ENCODE measurements at regions not wholly inside any gene's neighbourhood (a gene's known extent, or its start where the extent isn't known, plus 50 kb on each side); places are given as distances from the start of the nearest gene placed in this dataset.

DNA sequence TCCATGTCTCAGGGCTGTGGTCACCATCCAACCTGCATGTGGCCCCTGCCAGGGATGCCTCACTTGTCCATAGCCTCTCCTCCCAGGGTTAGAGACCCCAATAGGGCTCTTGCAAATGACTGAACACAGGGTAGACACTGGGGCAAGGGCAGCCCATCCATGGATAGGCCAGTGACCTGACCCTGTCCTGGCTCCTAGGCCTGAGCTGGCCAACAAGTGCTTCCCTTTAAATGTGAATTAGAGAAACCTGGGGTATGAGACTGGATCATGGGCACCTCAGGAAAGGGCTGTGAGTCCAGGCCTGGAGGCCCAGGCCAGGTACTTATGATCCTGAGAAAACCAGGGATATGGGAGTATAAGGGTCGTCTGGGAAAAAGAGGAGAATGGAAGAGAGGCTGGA lies 64.5 kb downstream of the COPS8 start:
- H3K27ac Mint-ChIP-seq = no peak overlapping the region
- POLR2A ChIA-PET = no interaction called here

GRCh38 chr2:237150831-237151375 lies 65.2 kb downstream of the COPS8 start:
- no peak overlapping the region for H3K4me3 Mint-ChIP-seq
- DNase-seq = no peak
- no peak overlapping the region for H3K27ac Mint-ChIP-seq
- peaks cover 8% of the 10 kb centered on the region for H3K4me1 Mint-ChIP-seq
- no peaks in the 10 kb centered on the region for H3K27me3 Mint-ChIP-seq
- peaks cover 13% of the 10 kb centered on the region for H3K9me3 Mint-ChIP-seq
- POLR2A ChIA-PET = no interaction called here
- ATAC-seq (ENCODE audit: low read depth) = no peak
- H3K36me3 Mint-ChIP-seq = no peaks in the 10 kb centered on the region

More for the DNA sequence above, 64.5 kb downstream of the COPS8 start:
- H3K4me1 Mint-ChIP-seq = peaks cover 6% of the 10 kb centered on the region
- no peaks in the 10 kb centered on the region for H3K27me3 Mint-ChIP-seq
- ATAC-seq (ENCODE audit: low read depth) (no peak), DNase-seq (no peak)
- H3K9me3 Mint-ChIP-seq = peaks cover 14% of the 10 kb centered on the region
- H3K36me3 Mint-ChIP-seq = no peaks in the 10 kb centered on the region
- no peak overlapping the region for H3K4me3 Mint-ChIP-seq

DNA sequence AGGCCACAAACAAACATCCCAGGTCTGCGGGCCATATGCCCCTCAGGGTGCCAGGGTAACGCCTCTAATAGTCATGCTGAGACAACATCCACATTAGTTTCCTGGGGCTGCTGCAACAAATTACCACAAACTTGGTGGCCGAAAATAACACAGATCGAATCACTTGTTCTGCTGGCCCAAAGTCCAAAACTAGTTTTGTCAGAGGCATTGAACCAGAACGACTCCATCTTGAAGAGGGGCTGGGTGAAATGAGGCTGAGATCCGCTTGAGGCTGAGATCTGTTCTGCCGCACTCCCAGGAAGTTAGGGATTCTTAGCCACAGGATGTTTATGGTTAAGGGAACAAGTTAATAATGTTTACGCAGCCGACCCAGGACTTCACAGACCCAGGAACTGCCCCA lies 66.7 kb downstream of the COPS8 start:
- no peaks in the 10 kb centered on the region for H3K27me3 Mint-ChIP-seq
- H3K9me3 Mint-ChIP-seq = peaks cover 8% of the 10 kb centered on the region
- no peak overlapping the region for H3K27ac Mint-ChIP-seq
- peaks cover 10% of the 10 kb centered on the region for H3K4me1 Mint-ChIP-seq
- DNase-seq (no peak), ATAC-seq (ENCODE audit: low read depth) (no peak)
- POLR2A ChIA-PET = no interaction called here
- H3K36me3 Mint-ChIP-seq = no peaks in the 10 kb centered on the region
- H3K4me3 Mint-ChIP-seq = no peak overlapping the region

DNA sequence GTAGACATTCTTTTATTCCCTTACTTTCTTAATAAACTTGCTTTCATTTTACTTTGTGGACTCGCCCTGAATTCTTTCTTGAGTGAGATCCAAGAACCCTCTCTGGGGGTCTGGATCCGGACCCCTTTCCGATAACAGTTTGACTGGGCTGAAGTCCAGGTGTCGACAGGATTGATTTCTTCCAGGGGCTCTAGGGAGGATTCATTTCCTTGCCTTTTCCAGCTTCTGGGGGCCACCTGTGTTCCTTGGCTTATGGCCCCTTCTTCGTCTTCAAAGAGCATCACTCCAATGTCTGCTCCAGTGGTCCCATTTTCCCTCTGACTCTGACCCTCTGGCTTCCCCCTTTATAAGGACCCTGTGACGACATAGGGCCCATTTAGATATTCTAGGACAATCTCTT lies 67.5 kb downstream of the COPS8 start:
- no peak overlapping the region for H3K27ac Mint-ChIP-seq
- ATAC-seq (ENCODE audit: low read depth) (no peak), DNase-seq (no peak)
- H3K9me3 Mint-ChIP-seq = peaks cover 3% of the 10 kb centered on the region
- POLR2A ChIA-PET = no interaction called here
- H3K27me3 Mint-ChIP-seq = no peaks in the 10 kb centered on the region
- no peaks in the 10 kb centered on the region for H3K36me3 Mint-ChIP-seq
- H3K4me1 Mint-ChIP-seq = peaks cover 10% of the 10 kb centered on the region
- H3K4me3 Mint-ChIP-seq = no peak overlapping the region

DNA sequence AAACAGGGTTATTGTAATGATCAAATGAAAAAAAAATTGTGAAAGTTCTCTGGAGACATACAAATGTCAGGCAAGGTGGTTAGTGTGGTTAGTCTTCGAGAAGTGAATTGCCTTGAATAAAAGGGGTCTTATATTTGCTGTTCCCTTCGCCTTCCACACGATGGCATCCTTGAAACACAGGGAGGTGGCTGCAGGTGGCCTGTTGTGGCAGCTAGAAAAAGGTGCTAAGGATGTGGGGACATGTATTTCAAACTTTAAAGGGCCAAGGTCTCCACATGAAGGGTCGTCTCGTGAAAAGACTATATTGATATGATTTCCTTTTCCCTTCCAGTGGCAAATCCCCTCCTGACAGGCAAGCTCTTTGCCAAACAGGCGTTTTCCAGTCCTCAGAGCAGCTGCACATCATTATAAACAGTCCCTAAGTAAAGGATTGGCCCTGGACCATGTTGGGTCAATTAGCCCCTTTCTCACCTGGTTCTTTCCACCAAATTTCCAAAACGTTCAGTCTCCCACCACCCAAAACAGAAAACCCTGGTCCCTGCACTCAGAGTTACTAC lies 68.5 kb downstream of the COPS8 start:
- POLR2A ChIA-PET = no interaction called here
- peaks cover 15% of the 10 kb centered on the region for H3K4me1 Mint-ChIP-seq
- ATAC-seq (ENCODE audit: low read depth) (no peak), DNase-seq (peak; percentile 66)
- H3K36me3 Mint-ChIP-seq = no peaks in the 10 kb centered on the region
- no peaks in the 10 kb centered on the region for H3K27me3 Mint-ChIP-seq
- no peaks in the 10 kb centered on the region for H3K9me3 Mint-ChIP-seq
- no peak overlapping the region for H3K4me3 Mint-ChIP-seq
- H3K27ac Mint-ChIP-seq = no peak overlapping the region

DNA sequence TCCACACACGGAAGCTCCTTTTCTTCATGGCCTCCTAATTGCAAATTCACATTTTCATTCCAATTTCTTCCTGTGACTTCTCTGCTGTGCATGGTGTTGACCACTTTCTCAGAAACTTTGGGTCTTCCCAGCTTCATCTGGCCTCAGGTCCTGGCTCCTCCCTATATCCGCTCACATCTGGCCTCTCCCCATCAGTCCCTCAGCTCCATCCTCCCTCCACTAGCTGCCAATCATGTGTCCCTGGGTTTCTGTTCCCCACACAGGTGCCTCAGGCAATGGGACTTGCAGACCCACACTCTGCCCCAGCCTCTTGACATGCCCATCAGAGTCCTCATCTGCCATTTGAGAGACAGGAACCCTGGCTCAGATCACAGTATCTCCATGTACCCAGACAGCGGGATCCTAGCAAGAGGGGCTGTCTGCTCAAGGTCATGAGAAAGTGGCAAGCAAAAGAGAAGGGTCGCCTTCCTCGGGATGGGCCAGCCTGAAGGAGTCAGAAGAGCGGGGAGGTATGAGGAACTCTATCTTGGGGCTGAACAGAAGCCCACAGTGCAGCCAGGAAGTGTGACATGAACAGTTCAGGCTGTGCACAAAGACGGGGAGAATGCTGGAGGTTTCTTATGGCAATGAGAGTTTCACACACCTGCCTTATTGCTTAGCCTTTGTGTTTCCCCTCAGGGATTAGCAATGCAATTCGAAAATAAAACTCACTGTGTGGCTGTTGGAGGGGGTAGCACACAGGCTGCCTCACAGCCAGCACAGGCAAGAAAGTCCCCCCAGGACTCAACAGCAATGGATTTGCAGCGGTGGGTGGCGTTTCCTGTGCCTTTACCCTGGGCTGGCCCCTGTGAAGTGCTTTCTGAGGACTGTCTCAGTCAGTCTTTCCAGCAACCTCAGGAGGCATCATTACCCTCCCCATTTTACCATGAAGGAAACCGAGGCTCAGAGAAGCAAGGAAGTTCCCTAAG lies 69.5 kb downstream of the COPS8 start:
- no peak overlapping the region for H3K4me3 Mint-ChIP-seq
- ATAC-seq (ENCODE audit: low read depth) = peak; percentile 38
- no peaks in the 10 kb centered on the region for H3K9me3 Mint-ChIP-seq
- POLR2A ChIA-PET = no interaction called here
- no peak for DNase-seq
- H3K4me1 Mint-ChIP-seq = peaks cover 17% of the 10 kb centered on the region
- peak overlapping the region; percentile 35 for H3K27ac Mint-ChIP-seq
- H3K27me3 Mint-ChIP-seq = no peaks in the 10 kb centered on the region
- H3K36me3 Mint-ChIP-seq = no peaks in the 10 kb centered on the region

GRCh38 chr2:237156031-237156856 lies 70.6 kb downstream of the COPS8 start:
- Mint-ChIP-seq H3K9me3 (no peaks in the 10 kb centered on the region), H3K27me3 (no peaks in the 10 kb centered on the region), H3K4me3 (peak overlapping the region; percentile 65), H3K27ac (no peak overlapping the region), H3K4me1 (peaks cover 17% of the 10 kb centered on the region), H3K36me3 (no peaks in the 10 kb centered on the region)
- ATAC-seq (ENCODE audit: low read depth) (peak; percentile 55), DNase-seq (peak; percentile 49)
- POLR2A ChIA-PET = no interaction called here

- Mint-ChIP-seq H3K36me3 (no peaks in the 10 kb centered on the region), H3K27me3 (no peaks in the 10 kb centered on the region), H3K4me3 (peak overlapping the region; percentile 39), H3K27ac (no peak overlapping the region), H3K4me1 (peaks cover 17% of the 10 kb centered on the region), H3K9me3 (no peaks in the 10 kb centered on the region)
- DNase-seq (no peak), ATAC-seq (ENCODE audit: low read depth) (no peak)
- POLR2A ChIA-PET = no interaction called here
These were observed 71.4 kb downstream of the COPS8 start for GRCh38 chr2:237156857-237157779.

DNA sequence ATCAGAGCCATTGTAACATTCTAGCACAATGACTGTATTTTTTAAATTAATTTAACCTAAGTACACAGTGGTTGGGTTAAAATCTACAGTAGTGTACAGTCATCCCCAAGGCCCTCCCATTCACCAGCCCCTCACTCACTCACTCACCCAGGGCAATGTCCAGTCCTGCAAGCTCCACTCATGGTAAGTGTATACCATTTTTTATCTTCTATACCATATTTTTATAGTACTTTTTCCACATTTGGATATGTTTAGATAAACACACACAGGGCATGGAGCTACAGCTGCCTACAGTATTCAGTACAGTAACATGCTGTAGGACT lies 72.1 kb downstream of the COPS8 start:
- DNase-seq = no peak
- H3K4me1 Mint-ChIP-seq = peaks cover 17% of the 10 kb centered on the region
- no peaks in the 10 kb centered on the region for H3K36me3 Mint-ChIP-seq
- no peak overlapping the region for H3K27ac Mint-ChIP-seq
- no peak for ATAC-seq (ENCODE audit: low read depth)
- no peaks in the 10 kb centered on the region for H3K27me3 Mint-ChIP-seq
- POLR2A ChIA-PET = no interaction called here
- no peaks in the 10 kb centered on the region for H3K9me3 Mint-ChIP-seq
- no peak overlapping the region for H3K4me3 Mint-ChIP-seq

DNA sequence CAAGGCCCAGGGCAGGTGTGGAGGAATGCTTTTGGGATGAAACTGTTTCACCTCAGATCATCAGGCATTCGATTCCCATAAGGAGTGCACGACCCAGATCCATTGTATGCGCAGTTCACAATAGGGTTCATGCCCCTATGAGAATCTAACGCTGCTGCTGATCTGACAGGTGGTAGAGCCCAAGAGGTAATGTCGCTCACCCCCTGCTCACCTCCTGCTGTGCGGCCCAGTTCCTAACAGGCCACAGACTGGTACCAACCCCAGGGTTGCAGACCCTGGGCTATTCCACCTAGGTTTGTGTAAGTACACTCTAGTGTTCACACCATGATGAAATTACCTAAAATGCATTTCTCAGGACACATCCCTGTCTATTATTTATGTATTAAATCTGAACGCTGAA lies 72.5 kb downstream of the COPS8 start:
- Mint-ChIP-seq H3K4me3 (no peak overlapping the region), H3K4me1 (peaks cover 18% of the 10 kb centered on the region), H3K27ac (no peak overlapping the region), H3K9me3 (no peaks in the 10 kb centered on the region), H3K36me3 (no peaks in the 10 kb centered on the region), H3K27me3 (no peaks in the 10 kb centered on the region)
- no peak for DNase-seq
- no peak for ATAC-seq (ENCODE audit: low read depth)
- POLR2A ChIA-PET = no interaction called here

DNA sequence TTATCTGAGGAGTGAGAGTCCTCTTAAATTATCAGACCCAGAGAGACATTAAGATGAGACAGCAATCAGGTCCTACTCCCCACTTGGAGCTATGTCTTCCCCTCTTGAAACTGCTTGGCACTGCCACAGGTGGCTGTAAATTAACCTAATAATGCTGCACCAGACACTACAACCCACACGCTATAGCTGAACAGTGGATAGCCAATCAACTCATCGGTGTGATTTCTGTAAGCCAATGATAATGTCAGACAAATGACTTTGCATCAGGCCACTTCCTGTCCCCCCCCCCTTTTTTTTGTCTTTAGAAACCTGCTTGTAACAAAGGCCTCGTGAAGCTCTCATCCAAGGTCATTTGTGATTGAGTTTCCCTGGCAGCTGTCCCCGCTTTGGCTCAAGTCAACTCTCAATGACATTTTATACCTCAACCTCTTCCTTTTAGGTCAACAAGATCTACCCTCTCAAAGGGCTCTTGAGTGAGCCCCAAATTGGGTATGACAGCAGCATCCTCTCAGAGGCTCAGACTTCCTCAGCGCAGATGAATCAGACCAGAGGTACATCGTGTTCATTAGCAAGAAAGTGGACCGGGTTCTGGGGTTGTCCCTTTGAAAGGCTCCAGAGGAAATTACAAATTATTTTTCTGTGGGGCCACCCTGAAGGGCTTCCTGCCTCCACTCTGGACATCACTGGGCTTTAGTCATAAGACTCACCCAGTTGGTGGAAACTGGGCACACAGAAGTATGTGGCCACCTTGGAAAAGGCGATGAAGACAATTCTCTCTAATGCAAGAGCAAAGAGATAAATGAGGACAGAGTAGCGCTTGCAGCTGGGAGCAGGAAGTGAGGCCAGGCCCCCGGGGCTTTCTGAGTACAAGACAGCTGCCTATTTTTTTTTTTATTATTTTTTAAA lies 73.6 kb downstream of the COPS8 start:
- Mint-ChIP-seq H3K4me1 (peaks cover 17% of the 10 kb centered on the region), H3K27me3 (peaks cover 3% of the 10 kb centered on the region), H3K36me3 (no peaks in the 10 kb centered on the region), H3K9me3 (no peaks in the 10 kb centered on the region), H3K4me3 (no peak overlapping the region), H3K27ac (peak overlapping the region; percentile 40)
- ATAC-seq (ENCODE audit: low read depth) (no peak), DNase-seq (no peak)
- POLR2A ChIA-PET = no interaction called here

DNA sequence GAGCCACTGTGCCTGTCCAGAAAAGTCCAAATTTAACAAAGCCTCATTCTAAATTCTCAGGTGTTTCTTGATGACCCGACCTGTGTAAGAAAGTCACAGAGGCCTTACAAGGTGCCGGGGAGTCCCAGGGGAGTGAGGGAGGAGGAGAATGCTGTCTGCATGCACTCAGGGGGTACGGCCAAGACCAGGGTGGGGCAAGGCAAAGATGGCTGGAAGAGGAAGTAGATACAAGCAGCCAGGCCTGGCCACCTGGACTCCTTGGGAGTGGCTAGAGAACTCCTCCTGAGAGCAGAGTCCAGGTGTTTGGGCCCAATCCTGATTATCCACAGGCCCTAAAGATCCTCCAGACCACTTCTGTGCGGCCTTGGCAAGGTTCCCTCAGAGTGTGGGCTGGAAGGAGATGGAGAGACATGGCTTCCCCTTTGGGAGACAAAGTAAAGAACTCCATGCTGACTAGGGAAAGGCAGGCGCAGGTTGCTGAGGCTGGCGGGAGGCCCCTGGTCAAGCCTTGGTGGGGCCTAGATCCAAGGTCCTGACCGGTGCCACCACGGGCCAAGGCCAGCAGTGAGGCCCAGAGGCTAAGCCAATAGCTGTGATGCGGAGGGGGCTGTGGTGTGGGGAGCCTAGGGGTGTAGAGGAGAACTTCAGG lies 74.7 kb downstream of the COPS8 start:
- POLR2A ChIA-PET = no interaction called here
- no peak overlapping the region for H3K27ac Mint-ChIP-seq
- peaks cover 11% of the 10 kb centered on the region for H3K4me1 Mint-ChIP-seq
- peaks cover 3% of the 10 kb centered on the region for H3K27me3 Mint-ChIP-seq
- ATAC-seq (ENCODE audit: low read depth) = no peak
- no peaks in the 10 kb centered on the region for H3K36me3 Mint-ChIP-seq
- no peak overlapping the region for H3K4me3 Mint-ChIP-seq
- DNase-seq = no peak
- H3K9me3 Mint-ChIP-seq = no peaks in the 10 kb centered on the region
